Right lobe of liver (tissue), 6 donors: ENCODE measurements at regions not wholly inside any gene's neighbourhood (a gene's known extent, or its start where the extent isn't known, plus 50 kb on each side); places are given as distances from the start of the nearest gene placed in this dataset.

Experiments used
- ATAC-seq, 4 donors: fragments of 200-7000 bp; cut with Tn5 transposase; one replicate each; pipeline ENCODE4 v1.9.1; 2020; ENCODE audit warnings: mild to moderate bottlenecking in 4 of 4, moderate library complexity in 4 of 4
- DNase-seq, 3 donors: peaks; one replicate each; pipeline ENCODE4 v3.0.0-alpha.2; 2020
- H3K27ac ChIP-seq, 3 donors: fragments of 200-600 bp; one replicate each; pipeline ENCODE4 v1.8.0; 2022
- H3K27me3 ChIP-seq, 2 donors: fragments of 200-600 bp; one replicate each; pipeline ENCODE4 v1.8.0; 2022
- H3K36me3 ChIP-seq, 4 donors: fragments of 200-600 bp; sonication (generic) in 1 of 4; one replicate each; pipeline versions ENCODE4 v1.5.1 to v1.8.0; 2017 to 2022; ENCODE audit warnings: control low read depth in 1 of 4
- H3K4me1 ChIP-seq, 4 donors: fragments of 200-600 bp; sonication (generic) in 1 of 4; one replicate each; pipeline versions ENCODE4 v1.5.1 to v1.8.0; 2017 to 2022; ENCODE audit warnings: control low read depth in 1 of 4
- H3K4me3 ChIP-seq, 3 donors: fragments of 200-600 bp; one replicate each; pipeline ENCODE4 v1.8.0; 2022
- H3K9me3 ChIP-seq, 4 donors: fragments of 200-600 bp; sonication (generic) in 1 of 4; one replicate each; pipeline versions ENCODE4 v1.5.1 to v1.8.0; 2017 to 2022; ENCODE audit warnings: control low read depth in 1 of 4
- POLR2A ChIP-seq: fragments of 450-650 bp; IDR thresholded peaks from one replicate; pipeline ENCODE4 v1.6.1; 2017; ENCODE audit warnings: antibody characterized with exemption, mild to moderate bottlenecking
- WGBS: methylation state at CpG from one replicate; pipeline ENCODE4 v1.1.6; 2018; ENCODE audit warnings: low coverage, low lambda C conversion rate; ENCODE audit not compliant: insufficient coverage; ENCODE audit errors: missing lambda C conversion rate; 5-methylcytosine and 5-hydroxymethylcytosine counted together
- intact Hi-C, 2 donors: fragments of 100-400 bp; cut with DNase I; formaldehyde crosslinking; loops; one replicate each; pipeline versions ENCODE4 v1.11.2 to v1.14.1; 2022
- TF ChIP-seq, protein P1 (sequence below), 4 donors: fragments of 200-600 bp in 3 of 4; fragments of 450-650 bp in 1 of 4; IDR thresholded peaks; one replicate each; pipeline versions ENCODE4 v1.5.1 to v1.8.0; 2016 to 2022; ENCODE audit warnings: antibody characterized with exemption in 4 of 4, mild to moderate bottlenecking in 2 of 4
- donor health status: DM: no; HTN: yes; CAD: no.
- donor health status: DM: no; HTN: no; CAD: no.
- donor health status: DM: no; HTN: no; CAD: no.
- donor health status: DM: no; HTN: yes; CAD: no.
- donor health status: DM: no; HTN: yes; CAD: no.

DNA sequence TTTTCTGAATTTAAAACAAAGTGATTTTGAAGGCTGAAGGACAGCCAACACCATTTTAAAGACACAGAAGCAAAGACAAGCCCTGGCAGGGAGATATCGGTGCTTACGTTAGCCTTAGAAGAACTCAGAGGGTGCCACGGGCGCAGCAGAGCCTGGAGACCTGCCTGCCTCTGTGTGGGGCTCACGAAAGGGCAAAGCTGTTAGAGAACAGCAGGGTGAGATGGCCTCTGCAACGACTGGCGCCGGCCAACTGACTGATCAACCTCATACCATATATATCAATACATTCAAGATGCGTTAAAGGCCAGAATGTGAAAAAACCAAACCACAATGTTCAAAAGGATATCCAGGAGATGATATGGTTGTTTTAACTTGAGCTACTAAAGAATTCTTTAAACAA is 151.0 kb upstream of the RPS6KA2 start:
- WGBS: 85% methylated on average over 9 of the region's 9 CpGs
- no peaks in the 10 kb centered on the region for H3K9me3 ChIP-seq
- no peaks in the 10 kb centered on the region for H3K36me3 ChIP-seq
- no peak overlapping the region for H3K4me3 ChIP-seq
- DNase-seq (no peak), ATAC-seq (no peak)
- no peaks in the 10 kb centered on the region for H3K27me3 ChIP-seq
- H3K27ac ChIP-seq: no peak overlapping the region
- H3K4me1 ChIP-seq: no peaks in the 10 kb centered on the region
- TF ChIP-seq, protein P1, sequence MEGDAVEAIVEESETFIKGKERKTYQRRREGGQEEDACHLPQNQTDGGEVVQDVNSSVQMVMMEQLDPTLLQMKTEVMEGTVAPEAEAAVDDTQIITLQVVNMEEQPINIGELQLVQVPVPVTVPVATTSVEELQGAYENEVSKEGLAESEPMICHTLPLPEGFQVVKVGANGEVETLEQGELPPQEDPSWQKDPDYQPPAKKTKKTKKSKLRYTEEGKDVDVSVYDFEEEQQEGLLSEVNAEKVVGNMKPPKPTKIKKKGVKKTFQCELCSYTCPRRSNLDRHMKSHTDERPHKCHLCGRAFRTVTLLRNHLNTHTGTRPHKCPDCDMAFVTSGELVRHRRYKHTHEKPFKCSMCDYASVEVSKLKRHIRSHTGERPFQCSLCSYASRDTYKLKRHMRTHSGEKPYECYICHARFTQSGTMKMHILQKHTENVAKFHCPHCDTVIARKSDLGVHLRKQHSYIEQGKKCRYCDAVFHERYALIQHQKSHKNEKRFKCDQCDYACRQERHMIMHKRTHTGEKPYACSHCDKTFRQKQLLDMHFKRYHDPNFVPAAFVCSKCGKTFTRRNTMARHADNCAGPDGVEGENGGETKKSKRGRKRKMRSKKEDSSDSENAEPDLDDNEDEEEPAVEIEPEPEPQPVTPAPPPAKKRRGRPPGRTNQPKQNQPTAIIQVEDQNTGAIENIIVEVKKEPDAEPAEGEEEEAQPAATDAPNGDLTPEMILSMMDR (IDR thresholded peaks at IDR 0.05): no peak
- intact Hi-C loops: loop anchor here in 1 of 2 donors (10.0 kb wide), 1 partner anchor 367 kb away; no protein-coding TSS in a partner anchor

- Histone ChIP-seq H3K4me3 (no peak overlapping the region), H3K27me3 (no peaks in the 10 kb centered on the region), H3K9me3 (no peaks in the 10 kb centered on the region), H3K27ac (no peak overlapping the region), H3K4me1 (no peaks in the 10 kb centered on the region), H3K36me3 (no peaks in the 10 kb centered on the region)
- 66% methylated on average over 13 of the region's 14 CpGs for WGBS
- TF ChIP-seq, protein P1 (IDR thresholded peaks at IDR 0.05): no peak
- TF ChIP-seq POLR2A: no peak
- intact Hi-C loops: loop anchor here in 1 of 2 donors (10.0 kb wide), 1 partner anchor 368 kb away; no protein-coding TSS in a partner anchor
- DNase-seq (no peak), ATAC-seq (no peak)
Observed at GRCh38 chr6:166777096-166777630, 150.1 kb upstream of the RPS6KA2 start.

GRCh38 chr6:166776571-166776970 is 149.5 kb upstream of the RPS6KA2 start:
- WGBS: 80% methylated on average over 12 of the region's 12 CpGs
- H3K36me3 ChIP-seq: no peaks in the 10 kb centered on the region
- no peak overlapping the region for H3K4me3 ChIP-seq
- TF ChIP-seq, protein P1 (IDR thresholded peaks at IDR 0.05): no peak
- no peak for TF ChIP-seq POLR2A
- no peak for ATAC-seq
- H3K9me3 ChIP-seq: no peaks in the 10 kb centered on the region
- no peak overlapping the region for H3K27ac ChIP-seq
- no peaks in the 10 kb centered on the region for H3K4me1 ChIP-seq
- intact Hi-C loops: loop anchor here in 1 of 2 donors (10.0 kb wide), 1 partner anchor 368 kb away; no protein-coding TSS in a partner anchor
- no peak for DNase-seq
- H3K27me3 ChIP-seq: no peaks in the 10 kb centered on the region

- ATAC-seq: no peak
- Histone ChIP-seq H3K9me3 (no peaks in the 10 kb centered on the region), H3K4me3 (no peak overlapping the region), H3K27ac (no peak overlapping the region), H3K36me3 (no peaks in the 10 kb centered on the region), H3K27me3 (no peaks in the 10 kb centered on the region), H3K4me1 (no peaks in the 10 kb centered on the region)
- intact Hi-C loops: loop anchor here in 1 of 2 donors (10.0 kb wide), 1 partner anchor 369 kb away; no protein-coding TSS in a partner anchor
- 53% methylated on average over 9 of the region's 9 CpGs for WGBS
- TF ChIP-seq, protein P1 (IDR thresholded peaks at IDR 0.05): no peak
- no peak for TF ChIP-seq POLR2A
- no peak for DNase-seq
Observed at GRCh38 chr6:166775923-166776220, 148.8 kb upstream of the RPS6KA2 start.
